ENCODE measurements at regions not wholly inside any gene's neighbourhood (a gene's known extent, or its start where the extent isn't known, plus 50 kb on each side); places are given as distances from the start of the nearest gene placed in this dataset.

DNA sequence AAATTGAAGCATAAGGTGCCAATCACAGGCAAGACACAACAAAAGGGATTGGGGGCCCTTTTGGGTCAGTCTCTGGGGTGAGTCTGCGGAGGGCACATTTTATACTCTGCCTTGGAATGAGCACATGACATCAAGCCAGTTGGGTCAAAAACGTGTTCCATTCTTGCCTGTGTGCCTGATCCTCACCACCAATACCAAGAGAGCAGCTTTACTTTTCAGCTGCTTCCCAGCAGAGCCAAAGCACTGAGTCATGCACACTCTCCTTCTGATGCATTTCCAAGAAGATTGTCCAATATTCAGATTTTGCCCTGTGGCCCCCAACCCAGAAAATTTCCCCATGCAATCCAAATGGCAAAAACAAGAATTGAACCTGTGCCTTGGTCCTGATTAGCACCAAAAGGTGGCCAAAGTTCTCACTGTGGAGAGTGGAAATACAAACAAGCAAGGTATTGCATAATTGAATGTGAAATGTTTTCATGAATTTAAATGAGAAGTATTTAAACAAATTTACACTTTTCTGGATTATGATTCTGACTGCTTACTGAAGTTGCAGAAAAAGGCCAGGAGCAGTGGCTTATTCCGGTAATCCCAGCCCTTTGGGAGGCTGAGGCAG, 217.8 kb upstream of the SOX9 start:
- H2AK5ac ChIP-seq (ENCODE audit: low read depth, low read length) = no peak overlapping the region
- peak; percentile 52 for DNase-seq
- WGBS, 2 experiments (ENCODE audit: extremely low coverage in 2 of 2, insufficient read length in 1 of 2) = 61% methylated on average over 2 of the region's 3 CpGs; no CpG with 5 or more reads in 1 of the 2 experiments
- no peaks in the 10 kb centered on the region for H3K36me3 ChIP-seq (ENCODE audit: control insufficient read depth, insufficient read depth, low read length)
- intact Hi-C loops (cut with micrococcal nuclease) (no loop called here), dilution Hi-C loops (cut with HindIII; ENCODE audit: low sequenced_read_pairs, unreplicated experiment) (no loop called here), in situ Hi-C loops (cut with MboI; ENCODE audit: low sequenced_read_pairs) (no loop called here)
- H3K18ac ChIP-seq (ENCODE audit: low read depth, low read length) = no peak overlapping the region
- H2BK120ac ChIP-seq (ENCODE audit: low read depth, low read length) = no peak overlapping the region
- ChIA-PET POLR2A (ENCODE audit: unreplicated experiment) (no interaction called here), CTCF (no interaction called here)
- H3K9me3 ChIP-seq (ENCODE audit: control insufficient read depth, insufficient read depth, low read length) = no peaks in the 10 kb centered on the region
- no peak overlapping the region for H4K5ac ChIP-seq (ENCODE audit: low read depth, low read length)
- H3K9me1 ChIP-seq (ENCODE audit: insufficient read depth, low read length) = no peaks in the 10 kb centered on the region
- H3K27ac ChIP-seq (ENCODE audit: insufficient read depth, low read length) = no peak overlapping the region
- H3K4me1 ChIP-seq (ENCODE audit: control insufficient read depth, insufficient read depth, low read length) = peaks cover 5% of the 10 kb centered on the region
- H4K20me1 ChIP-seq (ENCODE audit: insufficient read depth, low read length) = no peaks in the 10 kb centered on the region
- H3K23ac ChIP-seq (ENCODE audit: low read depth, low read length) = no peak overlapping the region
- H4K8ac ChIP-seq (ENCODE audit: low read depth in 2 of 2, low read length in 2 of 2) = no peak overlapping the region
- H2AFZ ChIP-seq (replicated peaks; ENCODE audit: low read length, poor library complexity) = no peak overlapping the region
- H3K14ac ChIP-seq (replicated peaks; ENCODE audit: low read depth, low read length) = 0 out of 2 replicates have a peak overlapping the region, but pooled peaks have one; percentile 8
- H3K4me2 ChIP-seq (ENCODE audit: low read depth, low read length) = no peak overlapping the region
- no peak overlapping the region for H4K91ac ChIP-seq (ENCODE audit: insufficient read depth, low read depth, low read length)
- no peak overlapping the region for H2BK20ac ChIP-seq (ENCODE audit: low read depth, low read length)
- no peaks in the 10 kb centered on the region for H3K79me1 ChIP-seq (ENCODE audit: low read depth in 1 of 2, low read length in 2 of 2)
- H2BK15ac ChIP-seq (ENCODE audit: low read depth, low read length) = no peak overlapping the region
- ATAC-seq (ENCODE audit: low read depth) = peak; percentile 73
- H3K27me3 ChIP-seq (ENCODE audit: control insufficient read depth, insufficient read depth, low read length) = no peaks in the 10 kb centered on the region
- no peak overlapping the region for H3K56ac ChIP-seq (ENCODE audit: extremely low read depth, insufficient read depth, low read length)
- H3K9ac ChIP-seq (ENCODE audit: low read depth, low read length) = no peak overlapping the region
- TF ChIP-seq MAZ (IDR thresholded peaks at IDR 0.05; ENCODE audit: borderline replicate concordance, low read depth, low read length) = no peak
- TF ChIP-seq, protein P1, sequence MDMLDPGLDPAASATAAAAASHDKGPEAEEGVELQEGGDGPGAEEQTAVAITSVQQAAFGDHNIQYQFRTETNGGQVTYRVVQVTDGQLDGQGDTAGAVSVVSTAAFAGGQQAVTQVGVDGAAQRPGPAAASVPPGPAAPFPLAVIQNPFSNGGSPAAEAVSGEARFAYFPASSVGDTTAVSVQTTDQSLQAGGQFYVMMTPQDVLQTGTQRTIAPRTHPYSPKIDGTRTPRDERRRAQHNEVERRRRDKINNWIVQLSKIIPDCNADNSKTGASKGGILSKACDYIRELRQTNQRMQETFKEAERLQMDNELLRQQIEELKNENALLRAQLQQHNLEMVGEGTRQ (IDR thresholded peaks at IDR 0.05; ENCODE audit: low read depth, low read length) = no peak
- no peak for TF ChIP-seq CHD1 (IDR thresholded peaks at IDR 0.05; ENCODE audit: low read depth, low read length)
- TF ChIP-seq CEBPB (IDR thresholded peaks at IDR 0.05; ENCODE audit: low read depth, low read length) = 0 out of 2 replicates have a peak, but pooled peaks have one; percentile 8
- TF ChIP-seq SMC3 (IDR thresholded peaks at IDR 0.05; ENCODE audit: low read depth, low read length) = no peak
- no peak for TF ChIP-seq POLR2A (IDR thresholded peaks at IDR 0.05; ENCODE audit: low read depth, low read length)
- TF ChIP-seq RCOR1 (IDR thresholded peaks at IDR 0.05; ENCODE audit: insufficient replicate concordance, low read length) = no peak
- no peak overlapping the region for H3K4me3 ChIP-seq (ENCODE audit: insufficient read depth, low read depth, low read length)
- no peak overlapping the region for H2AK9ac ChIP-seq (replicated peaks; ENCODE audit: low read depth, low read length, poor library complexity)
- no peak overlapping the region for H3K4ac ChIP-seq (ENCODE audit: low read depth, low read length)
- BruUV-seq (replicated peaks) = no TSS peak
- no peak overlapping the region for H2BK5ac ChIP-seq (ENCODE audit: low read depth, low read length, poor library complexity, severe bottlenecking)

Data from IMR-90 (cell line).